ENCODE measurements at regions not wholly inside any gene's neighbourhood (a gene's known extent, or its start where the extent isn't known, plus 50 kb on each side); places are given as distances from the start of the nearest gene placed in this dataset.

DNA sequence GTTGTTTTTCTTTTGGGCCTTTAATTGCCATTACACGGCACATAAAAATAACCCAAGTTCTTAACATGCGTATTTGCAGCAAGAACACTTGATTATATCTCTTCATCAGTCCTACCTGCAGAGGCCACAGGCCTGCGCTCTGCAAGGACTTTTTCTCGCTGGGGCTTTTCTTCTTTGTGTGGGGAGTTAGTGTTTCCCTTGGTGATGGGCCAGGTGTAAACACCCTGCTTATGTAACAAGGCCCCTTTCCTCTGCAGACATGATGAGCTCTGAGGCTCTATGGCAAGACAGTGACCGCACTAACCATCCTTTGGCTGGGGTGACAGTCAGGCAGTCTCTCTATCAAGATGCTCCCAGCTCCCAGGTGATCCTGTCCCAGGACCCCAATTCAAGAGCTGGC lies 97.8 kb upstream of the PCSK2 start:
- no peaks in the 10 kb centered on the region for H3K4me1 ChIP-seq
- no peak overlapping the region for H3K4me2 ChIP-seq (ENCODE audit: low read length)
- no peaks in the 10 kb centered on the region for H3K79me2 ChIP-seq
- H3K9me3 ChIP-seq (ENCODE audit: control insufficient read depth, low read length): no peaks in the 10 kb centered on the region
- H3K4me3 ChIP-seq (ENCODE audit: low read depth, low read length): no peak overlapping the region
- no peak overlapping the region for H3K9ac ChIP-seq
- no peak overlapping the region for H3K27ac ChIP-seq
- H3K27me3 ChIP-seq (ENCODE audit: control insufficient read depth, insufficient read depth, low read length): no peaks in the 10 kb centered on the region
- no peaks in the 10 kb centered on the region for H3K36me3 ChIP-seq (ENCODE audit: control insufficient read depth, insufficient read depth, low read length)
- TF ChIP-seq, protein P1, sequence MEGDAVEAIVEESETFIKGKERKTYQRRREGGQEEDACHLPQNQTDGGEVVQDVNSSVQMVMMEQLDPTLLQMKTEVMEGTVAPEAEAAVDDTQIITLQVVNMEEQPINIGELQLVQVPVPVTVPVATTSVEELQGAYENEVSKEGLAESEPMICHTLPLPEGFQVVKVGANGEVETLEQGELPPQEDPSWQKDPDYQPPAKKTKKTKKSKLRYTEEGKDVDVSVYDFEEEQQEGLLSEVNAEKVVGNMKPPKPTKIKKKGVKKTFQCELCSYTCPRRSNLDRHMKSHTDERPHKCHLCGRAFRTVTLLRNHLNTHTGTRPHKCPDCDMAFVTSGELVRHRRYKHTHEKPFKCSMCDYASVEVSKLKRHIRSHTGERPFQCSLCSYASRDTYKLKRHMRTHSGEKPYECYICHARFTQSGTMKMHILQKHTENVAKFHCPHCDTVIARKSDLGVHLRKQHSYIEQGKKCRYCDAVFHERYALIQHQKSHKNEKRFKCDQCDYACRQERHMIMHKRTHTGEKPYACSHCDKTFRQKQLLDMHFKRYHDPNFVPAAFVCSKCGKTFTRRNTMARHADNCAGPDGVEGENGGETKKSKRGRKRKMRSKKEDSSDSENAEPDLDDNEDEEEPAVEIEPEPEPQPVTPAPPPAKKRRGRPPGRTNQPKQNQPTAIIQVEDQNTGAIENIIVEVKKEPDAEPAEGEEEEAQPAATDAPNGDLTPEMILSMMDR (IDR thresholded peaks at IDR 0.05): no peak
- H2AFZ ChIP-seq: no peak overlapping the region

DNA sequence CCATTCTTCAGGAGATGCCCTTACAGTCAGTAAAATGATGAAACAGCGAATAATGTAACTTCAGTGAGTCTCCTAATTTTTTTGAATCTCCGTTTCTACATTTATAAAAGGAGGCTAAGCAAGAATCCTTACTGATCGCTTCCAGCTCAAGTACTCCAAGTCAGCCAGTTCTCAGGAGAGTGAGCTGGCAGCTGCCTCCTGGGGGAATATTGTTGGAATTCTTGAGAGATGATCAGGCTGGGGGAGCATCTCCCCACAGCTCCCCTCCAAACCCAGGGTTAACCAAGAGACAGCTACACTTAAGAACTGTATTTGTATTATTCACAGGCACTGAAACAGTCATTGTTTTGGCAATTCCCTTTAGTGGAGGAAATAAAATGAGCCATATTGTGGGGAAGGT lies 89.1 kb upstream of the PCSK2 start:
- H3K27me3 ChIP-seq (ENCODE audit: control insufficient read depth, insufficient read depth, low read length): no peaks in the 10 kb centered on the region
- no peak overlapping the region for H2AFZ ChIP-seq
- no peak overlapping the region for H3K9ac ChIP-seq
- H3K36me3 ChIP-seq (ENCODE audit: control insufficient read depth, insufficient read depth, low read length): no peaks in the 10 kb centered on the region
- no peaks in the 10 kb centered on the region for H3K79me2 ChIP-seq
- H3K9me3 ChIP-seq (ENCODE audit: control insufficient read depth, low read length): no peaks in the 10 kb centered on the region
- H3K4me3 ChIP-seq (ENCODE audit: low read depth, low read length): no peak overlapping the region
- no peak overlapping the region for H3K4me2 ChIP-seq (ENCODE audit: low read length)
- TF ChIP-seq, protein P1 (IDR thresholded peaks at IDR 0.05): no peak
- no peak overlapping the region for H3K27ac ChIP-seq
- no peaks in the 10 kb centered on the region for H3K4me1 ChIP-seq

DNA sequence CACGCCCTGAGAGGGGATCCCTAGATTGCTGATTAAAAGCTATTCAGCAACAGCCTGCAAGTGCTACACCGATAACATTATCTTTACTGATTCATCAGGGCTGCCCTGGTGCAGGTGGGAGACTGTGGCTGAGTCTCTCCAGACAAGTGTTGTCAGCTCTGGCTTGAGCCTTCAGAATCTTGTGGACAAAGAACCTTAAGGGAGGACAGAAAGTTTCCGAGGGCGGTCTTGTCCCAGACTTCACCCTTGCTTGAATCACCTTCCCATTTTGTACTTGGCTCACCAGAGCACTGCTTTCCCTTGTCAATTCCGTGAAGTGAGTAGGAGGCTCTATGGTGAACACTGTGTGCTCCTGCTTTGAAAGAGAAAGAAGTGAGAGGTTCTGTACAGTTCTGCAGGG lies 88.6 kb upstream of the PCSK2 start:
- no peaks in the 10 kb centered on the region for H3K4me1 ChIP-seq
- H3K4me3 ChIP-seq (ENCODE audit: low read depth, low read length): no peak overlapping the region
- no peaks in the 10 kb centered on the region for H3K36me3 ChIP-seq (ENCODE audit: control insufficient read depth, insufficient read depth, low read length)
- no peak overlapping the region for H2AFZ ChIP-seq
- no peak overlapping the region for H3K27ac ChIP-seq
- no peak overlapping the region for H3K9ac ChIP-seq
- no peak overlapping the region for H3K4me2 ChIP-seq (ENCODE audit: low read length)
- H3K27me3 ChIP-seq (ENCODE audit: control insufficient read depth, insufficient read depth, low read length): no peaks in the 10 kb centered on the region
- TF ChIP-seq, protein P1 (IDR thresholded peaks at IDR 0.05): no peak
- H3K79me2 ChIP-seq: no peaks in the 10 kb centered on the region
- no peaks in the 10 kb centered on the region for H3K9me3 ChIP-seq (ENCODE audit: control insufficient read depth, low read length)

DNA sequence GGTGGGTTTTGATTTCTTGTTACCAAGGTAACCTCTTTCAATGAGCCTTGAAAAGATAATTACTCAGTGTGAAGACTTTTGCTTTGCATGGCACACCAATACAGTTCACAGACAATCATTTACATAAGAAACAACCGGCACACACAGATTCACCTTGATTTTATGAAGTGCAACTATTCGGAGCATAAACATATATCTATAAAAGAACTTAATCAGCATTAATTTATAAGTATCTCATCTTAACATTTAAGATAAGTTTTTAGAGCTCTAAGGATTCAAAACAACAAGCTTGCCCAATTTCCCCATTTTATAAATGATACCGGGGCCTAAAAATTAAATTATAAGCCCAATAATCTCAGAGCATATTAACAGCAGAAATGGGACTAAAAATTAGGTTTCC lies 85.9 kb upstream of the PCSK2 start:
- no peaks in the 10 kb centered on the region for H3K79me2 ChIP-seq
- H3K9ac ChIP-seq: no peak overlapping the region
- no peaks in the 10 kb centered on the region for H3K4me1 ChIP-seq
- no peaks in the 10 kb centered on the region for H3K27me3 ChIP-seq (ENCODE audit: control insufficient read depth, insufficient read depth, low read length)
- TF ChIP-seq, protein P1 (IDR thresholded peaks at IDR 0.05): no peak
- no peaks in the 10 kb centered on the region for H3K9me3 ChIP-seq (ENCODE audit: control insufficient read depth, low read length)
- no peak overlapping the region for H3K4me3 ChIP-seq (ENCODE audit: low read depth, low read length)
- no peak overlapping the region for H3K4me2 ChIP-seq (ENCODE audit: low read length)
- no peak overlapping the region for H2AFZ ChIP-seq
- H3K36me3 ChIP-seq (ENCODE audit: control insufficient read depth, insufficient read depth, low read length): no peaks in the 10 kb centered on the region
- H3K27ac ChIP-seq: no peak overlapping the region

DNA sequence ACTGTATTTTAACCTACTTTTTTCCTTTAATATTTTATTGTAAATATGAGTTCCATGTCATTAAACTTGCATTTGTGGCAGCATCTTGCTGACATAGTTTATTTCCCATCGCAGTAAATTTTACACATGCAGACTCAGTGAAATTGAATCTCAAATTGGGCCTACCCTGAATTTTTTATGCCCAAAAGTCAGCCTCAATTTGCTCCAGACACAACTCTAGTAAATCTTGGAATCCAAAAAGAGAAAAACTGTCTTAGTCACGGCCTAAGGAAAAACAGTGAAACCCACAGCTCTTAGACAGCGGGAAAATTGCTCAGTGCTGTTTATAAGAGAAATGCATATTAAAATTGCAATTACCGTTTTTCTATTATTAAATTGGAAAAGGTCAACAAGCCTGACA lies 85.3 kb upstream of the PCSK2 start:
- TF ChIP-seq, protein P1 (IDR thresholded peaks at IDR 0.05): no peak
- no peak overlapping the region for H3K4me2 ChIP-seq (ENCODE audit: low read length)

More for the DNA sequence above, 85.3 kb upstream of the PCSK2 start:
- Histone ChIP-seq H3K9me3 (ENCODE audit: control insufficient read depth, low read length) (no peaks in the 10 kb centered on the region), H3K4me1 (no peaks in the 10 kb centered on the region), H2AFZ (no peak overlapping the region), H3K4me3 (ENCODE audit: low read depth, low read length) (no peak overlapping the region), H3K36me3 (ENCODE audit: control insufficient read depth, insufficient read depth, low read length) (no peaks in the 10 kb centered on the region), H3K9ac (no peak overlapping the region), H3K27me3 (ENCODE audit: control insufficient read depth, insufficient read depth, low read length) (no peaks in the 10 kb centered on the region), H3K27ac (no peak overlapping the region), H3K79me2 (no peaks in the 10 kb centered on the region)

Measured in parathyroid adenoma (tissue), 2 donors.